Right hindlimb (tissue), 1 donor: ENCODE measurements at regions not wholly inside any gene's neighbourhood (a gene's known extent, or its start where the extent isn't known, plus 50 kb on each side); places are given as distances from the start of the nearest gene placed in this dataset.

Experiments used
- DNase-seq: peaks from one replicate; pipeline ENCODE4 v3.0.0-alpha.2; 2018

GRCh38 chr4:136355970-136356369, 1176.3 kb downstream of the PCDH18 start:
- no peak for DNase-seq

GRCh38 chr4:136343340-136343739, 1189.0 kb downstream of the PCDH18 start:
- DNase-seq = no peak

- no peak for DNase-seq
Observed at GRCh38 chr4:136342666-136343065, 1189.6 kb downstream of the PCDH18 start.

- no peak for DNase-seq
Observed at GRCh38 chr4:136337216-136337615, 1195.1 kb downstream of the PCDH18 start.

GRCh38 chr4:136336479-136336878, 1195.8 kb downstream of the PCDH18 start:
- DNase-seq = no peak

GRCh38 chr4:136329042-136329662, 1203.1 kb downstream of the PCDH18 start:
- no peak for DNase-seq

- no peak for DNase-seq
Observed at GRCh38 chr4:136328131-136328530, 1204.2 kb downstream of the PCDH18 start.

GRCh38 chr4:136320465-136320813, 1211.9 kb downstream of the PCDH18 start:
- DNase-seq = no peak

- no peak for DNase-seq
Observed at GRCh38 chr4:136319789-136320464, 1212.4 kb downstream of the PCDH18 start.

GRCh38 chr4:136316961-136317360, 1215.3 kb downstream of the PCDH18 start:
- no peak for DNase-seq

- no peak for DNase-seq
Observed at GRCh38 chr4:136314686-136315085, 1217.6 kb downstream of the PCDH18 start.

GRCh38 chr4:136311774-136312173, 1220.5 kb downstream of the PCDH18 start:
- no peak for DNase-seq

GRCh38 chr4:136307765-136308164, 1224.5 kb downstream of the PCDH18 start:
- DNase-seq = no peak

- DNase-seq = no peak
Observed at GRCh38 chr4:136306361-136306760, 1225.9 kb downstream of the PCDH18 start.

- DNase-seq = no peak
Observed at GRCh38 chr4:136302566-136302965, 1229.7 kb downstream of the PCDH18 start.

GRCh38 chr4:136301749-136302495, 1230.4 kb downstream of the PCDH18 start:
- no peak for DNase-seq

- DNase-seq = no peak
Observed at GRCh38 chr4:136283977-136284376, 1248.3 kb downstream of the PCDH18 start.

GRCh38 chr4:136281889-136282288, 1250.4 kb downstream of the PCDH18 start:
- no peak for DNase-seq

GRCh38 chr4:136281307-136281706, 1251.0 kb downstream of the PCDH18 start:
- no peak for DNase-seq

GRCh38 chr4:136277741-136278140, 1254.6 kb downstream of the PCDH18 start:
- no peak for DNase-seq

GRCh38 chr4:136246876-136247275, 1285.4 kb downstream of the PCDH18 start:
- no peak for DNase-seq

GRCh38 chr4:136241221-136241986, 1290.9 kb downstream of the PCDH18 start:
- no peak for DNase-seq

- DNase-seq = no peak
Observed at GRCh38 chr4:136227315-136227714, 1305.0 kb downstream of the PCDH18 start.
